Activated naive CD4-positive, alpha-beta T cell treated with anti-CD3 and anti-CD28 coated beads, Interleukin-2, amount 10 ng/mL, durations not matched to agents 7 days and 5 days (primary cell): ENCODE measurements at regions not wholly inside any gene's neighbourhood (a gene's known extent, or its start where the extent isn't known, plus 50 kb on each side); places are given as distances from the start of the nearest gene placed in this dataset.
A peak's percentile ranks its signal among the peaks of the same experiment; 100 is the strongest.

Source experiments
- CTCF ChIA-PET: fragments of 350-600 bp; sonication (Branson Sonifier 250); formaldehyde crosslinking; loops from one replicate; lab custom pipeline; 2021; ENCODE audit warnings: antibody characterized with exemption; lab: Charles Lee
- DNase-seq: peaks from one replicate; pipeline ENCODE4 v3.0.0-alpha.2; 2020
- H3K27ac Mint-ChIP-seq: one replicate; pipeline ENCODE4 v1.8.0; 2021; ENCODE audit warnings: mild to moderate bottlenecking, moderate library complexity, mixed read lengths
- H3K27me3 Mint-ChIP-seq: one replicate; pipeline ENCODE4 v1.8.0; 2021; ENCODE audit warnings: mild to moderate bottlenecking, mixed read lengths
- H3K36me3 Mint-ChIP-seq: one replicate; pipeline ENCODE4 v1.8.0; 2021; ENCODE audit warnings: mixed read lengths
- H3K4me1 Mint-ChIP-seq: one replicate; pipeline ENCODE4 v1.8.0; 2021; ENCODE audit warnings: mixed read lengths
- H3K4me3 Mint-ChIP-seq: one replicate; pipeline ENCODE4 v1.8.0; 2021; ENCODE audit warnings: mild to moderate bottlenecking, moderate library complexity, mixed read lengths
- H3K9me3 Mint-ChIP-seq: one replicate; pipeline ENCODE4 v1.8.0; 2021; ENCODE audit warnings: mixed read lengths

DNA sequence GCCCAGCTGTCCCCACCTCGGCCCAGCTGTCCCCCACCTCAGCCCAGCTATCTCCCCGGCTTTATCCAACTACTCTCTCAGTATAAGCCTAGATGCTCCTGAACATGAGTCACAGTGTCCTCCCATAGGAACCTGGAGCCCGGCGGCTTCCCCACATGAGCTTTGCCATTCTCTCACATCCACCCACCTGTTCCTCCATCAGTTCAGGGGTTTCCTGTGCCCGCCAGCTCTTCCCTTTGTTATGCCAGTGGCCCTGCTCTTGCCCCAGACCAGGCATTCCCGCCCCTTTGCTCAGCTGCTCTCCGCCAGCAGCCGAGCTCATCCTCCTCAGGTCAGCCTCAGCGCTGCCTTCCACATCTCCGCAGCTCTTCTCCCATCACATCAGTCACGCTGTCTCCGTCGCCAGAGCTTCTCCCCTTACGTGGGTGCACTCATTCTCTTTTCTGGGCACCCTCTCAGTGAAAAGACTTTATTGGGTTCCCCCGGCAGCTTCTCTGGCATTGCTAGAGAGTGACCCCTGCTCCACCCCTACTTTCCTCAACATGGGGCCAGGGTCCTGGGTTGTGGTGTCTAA, 89.5 kb upstream of the CSF3R start:
- Mint-ChIP-seq H3K9me3 (no peaks in the 10 kb centered on the region), H3K27me3 (peaks cover 34% of the 10 kb centered on the region), H3K4me1 (no peaks in the 10 kb centered on the region), H3K4me3 (no peak overlapping the region), H3K27ac (no peak overlapping the region), H3K36me3 (no peaks in the 10 kb centered on the region)
- peak; percentile 15 for DNase-seq
- CTCF ChIA-PET, result interaction anchor here (0.9 to 1.7 kb wide), 2 partner anchors 9 to 146 kb away, joined by 3 to 4 read pairs; no protein-coding TSS in a partner anchor

DNA sequence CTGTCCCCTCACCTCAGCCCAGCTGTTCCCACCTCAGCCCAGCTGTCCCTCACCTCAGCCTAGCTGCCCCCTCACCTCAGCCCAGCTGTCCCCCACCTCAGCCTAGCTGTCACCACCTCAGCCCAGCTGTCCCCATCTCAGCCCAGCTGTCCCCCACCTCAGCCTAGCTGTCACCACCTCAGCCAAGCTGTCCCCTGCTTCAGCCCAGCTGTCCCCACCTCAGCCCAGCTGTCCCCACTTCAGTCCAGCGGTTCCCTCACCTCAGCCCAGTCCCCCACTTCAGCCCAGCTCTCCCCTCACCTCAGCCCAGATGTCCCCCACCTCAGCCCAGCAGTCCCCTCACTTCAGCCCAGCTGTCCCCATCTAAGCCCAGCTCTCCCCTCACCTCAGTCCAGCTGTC, 88.4 kb upstream of the CSF3R start:
- Mint-ChIP-seq H3K36me3 (no peaks in the 10 kb centered on the region), H3K27ac (no peak overlapping the region), H3K4me1 (no peaks in the 10 kb centered on the region), H3K9me3 (no peaks in the 10 kb centered on the region), H3K4me3 (no peak overlapping the region), H3K27me3 (peaks cover 32% of the 10 kb centered on the region)
- DNase-seq, result peak; percentile 6
- CTCF ChIA-PET, result interaction anchor here (1.7 kb wide), 1 partner anchor 10 kb away, joined by 4 read pairs; no protein-coding TSS in a partner anchor

DNA sequence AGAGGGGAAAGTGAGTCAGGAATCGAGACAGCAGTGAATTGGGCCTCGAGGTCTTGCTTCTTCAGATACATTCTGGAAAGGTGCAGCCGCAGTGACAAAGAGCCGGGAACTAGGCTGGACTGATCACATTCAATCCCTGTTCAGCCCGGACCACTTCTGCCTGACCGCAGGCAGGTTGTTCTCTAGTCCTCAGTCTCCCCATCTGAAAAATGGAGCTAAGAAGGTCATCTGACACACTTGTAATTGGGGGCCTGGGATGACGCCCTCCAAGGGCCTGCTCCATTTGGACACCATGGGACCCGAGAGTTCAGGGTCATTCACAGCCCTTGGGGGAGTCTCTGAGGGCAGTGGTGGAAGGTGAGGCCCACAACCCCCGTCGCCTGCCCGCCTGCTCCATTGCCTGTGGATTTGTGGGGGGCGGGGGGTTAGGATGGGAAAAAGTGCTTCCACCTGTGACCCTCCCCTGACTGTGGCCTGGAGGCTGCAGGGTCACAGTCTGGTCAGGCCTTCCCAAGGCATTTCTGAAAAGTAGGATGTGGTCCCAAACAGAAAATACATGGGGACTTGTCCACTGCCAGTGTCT, 87.9 kb upstream of the CSF3R start:
- CTCF ChIA-PET, result interaction anchor here (1.7 kb wide), 1 partner anchor 11 kb away, joined by 4 read pairs; no protein-coding TSS in a partner anchor
- peaks cover 27% of the 10 kb centered on the region for H3K27me3 Mint-ChIP-seq

DNA sequence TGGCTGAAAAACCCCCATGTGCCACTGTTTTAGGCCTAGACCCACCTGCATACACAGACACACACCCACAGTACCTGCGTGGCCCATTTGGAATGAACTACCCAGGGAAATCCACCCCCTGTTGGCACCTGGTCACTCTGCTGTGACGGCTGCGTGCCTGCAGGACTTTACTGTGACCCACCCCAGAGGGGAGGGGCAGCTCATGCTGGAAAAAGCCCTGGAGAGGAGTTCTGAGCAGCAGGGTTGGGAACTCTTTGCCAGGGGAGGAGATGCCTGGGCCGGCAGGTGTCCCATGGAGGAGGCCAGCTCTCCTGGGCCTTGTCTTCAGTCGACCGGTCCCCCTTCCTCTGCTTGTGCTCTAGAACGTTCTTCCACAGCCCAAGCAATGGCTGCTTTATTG, 87.3 kb upstream of the CSF3R start:
- Mint-ChIP-seq H3K4me3 (no peak overlapping the region), H3K27ac (no peak overlapping the region), H3K27me3 (peaks cover 23% of the 10 kb centered on the region), H3K9me3 (no peaks in the 10 kb centered on the region), H3K4me1 (no peaks in the 10 kb centered on the region), H3K36me3 (no peaks in the 10 kb centered on the region)
- peak; percentile 15 for DNase-seq
- CTCF ChIA-PET, result no interaction called here

More for the DNA sequence above, 87.9 kb upstream of the CSF3R start:
- H3K4me1 Mint-ChIP-seq, result no peaks in the 10 kb centered on the region
- H3K9me3 Mint-ChIP-seq, result no peaks in the 10 kb centered on the region
- H3K4me3 Mint-ChIP-seq, result no peak overlapping the region
- H3K36me3 Mint-ChIP-seq, result no peaks in the 10 kb centered on the region
- no peak overlapping the region for H3K27ac Mint-ChIP-seq
- peak; percentile 7 for DNase-seq

DNA sequence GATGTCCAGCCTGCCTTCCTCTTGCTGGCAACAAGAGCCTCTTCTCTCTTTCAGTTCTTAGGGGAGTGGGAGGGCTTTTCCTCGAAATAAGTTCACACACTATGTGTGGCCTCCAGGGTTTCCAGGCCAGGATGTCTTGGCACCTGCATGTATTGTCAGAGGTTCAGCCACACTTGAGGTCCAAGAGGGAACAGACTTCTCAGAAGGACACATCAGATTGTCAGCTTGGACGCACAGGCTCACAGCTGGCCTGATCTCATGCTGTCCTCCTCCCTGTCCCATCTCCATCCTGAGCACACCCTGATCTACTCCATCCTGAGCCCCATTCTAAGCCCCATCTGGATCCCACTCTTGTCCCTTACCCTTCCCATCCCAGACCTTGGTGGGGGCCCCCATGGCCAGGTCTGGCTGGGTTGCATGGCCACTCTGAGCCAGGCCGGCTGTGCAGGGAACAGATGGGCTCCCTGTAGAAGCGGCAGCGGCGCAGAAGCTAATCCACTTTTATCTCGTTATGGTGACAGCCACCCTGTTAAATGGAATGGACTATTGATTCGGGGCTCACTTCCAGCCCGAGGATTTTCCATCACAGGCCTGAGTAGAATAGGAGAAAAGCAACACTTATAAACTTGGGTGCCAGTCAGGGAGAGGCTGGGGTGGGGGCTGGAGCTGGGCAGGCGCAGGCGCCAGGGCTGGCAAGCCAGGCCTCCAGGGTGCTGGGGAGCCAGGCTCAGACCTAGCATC, 85.1 kb upstream of the CSF3R start:
- peak; percentile 14 for DNase-seq
- Mint-ChIP-seq H3K27ac (no peak overlapping the region), H3K4me1 (no peaks in the 10 kb centered on the region), H3K4me3 (no peak overlapping the region), H3K36me3 (no peaks in the 10 kb centered on the region), H3K9me3 (no peaks in the 10 kb centered on the region), H3K27me3 (peaks cover 16% of the 10 kb centered on the region)
- CTCF ChIA-PET, result no interaction called here

DNA sequence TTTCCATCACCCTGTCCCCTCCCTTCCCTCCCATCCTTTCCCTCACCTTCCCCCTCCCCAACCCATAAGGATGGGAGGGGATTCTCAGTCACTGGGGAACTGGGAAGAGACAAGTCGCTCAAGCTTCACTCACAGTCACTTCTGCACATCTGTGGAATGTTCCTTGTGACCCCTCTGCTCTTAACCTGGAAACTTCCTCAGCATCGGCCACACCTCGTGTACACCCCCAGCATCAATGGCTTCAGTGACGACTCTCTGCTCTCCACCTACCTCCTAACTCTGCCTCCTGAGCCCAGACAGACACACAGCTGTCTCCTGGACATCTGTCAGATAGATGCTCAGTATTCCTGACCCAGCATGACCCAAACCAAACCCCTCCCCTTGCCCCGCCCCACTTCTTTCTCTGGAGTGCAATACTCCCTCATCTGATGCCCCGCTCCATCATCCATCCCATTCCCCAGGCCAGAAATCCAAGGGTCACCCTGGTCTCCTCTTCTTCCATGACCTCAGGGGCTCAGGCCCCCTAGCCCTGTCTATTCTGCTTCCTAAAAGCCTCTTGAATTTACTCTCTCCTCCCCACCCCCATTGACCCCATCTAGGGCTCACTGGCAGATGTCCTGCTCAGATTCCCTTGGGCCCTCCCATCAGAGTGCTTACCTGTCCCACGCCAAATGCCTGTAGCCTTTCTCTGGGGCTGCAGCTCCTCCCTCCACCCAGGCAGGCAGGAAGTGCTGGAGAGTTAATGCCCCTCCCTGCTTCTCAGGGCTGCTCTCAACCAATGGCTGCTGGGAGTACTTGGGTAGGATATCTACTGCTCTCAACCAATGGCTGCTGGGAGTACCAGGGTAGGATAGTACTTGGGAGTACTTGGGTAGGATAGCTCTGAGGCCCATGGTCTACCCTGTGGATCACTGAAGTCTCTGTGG, 83.1 kb upstream of the CSF3R start:
- no peaks in the 10 kb centered on the region for H3K9me3 Mint-ChIP-seq

DNA sequence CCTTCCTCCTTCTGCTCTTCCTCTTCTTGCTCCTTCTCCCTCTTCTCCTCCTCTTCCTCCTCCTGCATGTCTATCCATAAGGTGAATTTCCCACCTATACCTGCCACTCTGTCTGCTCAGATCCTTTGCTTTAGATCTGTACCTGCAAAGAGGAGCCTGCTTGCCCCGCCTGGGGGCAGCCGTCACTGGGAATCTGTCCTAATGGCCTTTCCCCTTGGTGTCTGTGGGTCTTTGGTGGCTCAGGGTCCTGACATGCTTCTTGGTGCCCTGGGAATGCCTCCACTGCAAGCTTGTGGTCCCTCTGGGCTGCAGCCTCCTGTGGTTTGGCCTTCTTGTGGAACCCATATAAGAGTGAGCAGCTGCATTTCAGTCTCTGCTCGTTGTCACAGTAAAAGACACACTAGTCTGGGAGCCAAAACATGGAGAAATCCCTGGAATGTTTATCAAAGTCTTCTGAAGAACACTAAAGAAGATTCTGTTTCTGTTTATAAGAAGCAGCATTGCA, 79.5 kb upstream of the CSF3R start:
- Mint-ChIP-seq H3K9me3 (no peaks in the 10 kb centered on the region), H3K4me1 (no peaks in the 10 kb centered on the region), H3K27me3 (peaks cover 21% of the 10 kb centered on the region), H3K4me3 (no peak overlapping the region), H3K36me3 (no peaks in the 10 kb centered on the region), H3K27ac (no peak overlapping the region)
- CTCF ChIA-PET, result no interaction called here
- DNase-seq, result no peak

More for the DNA sequence above, 83.1 kb upstream of the CSF3R start:
- peaks cover 12% of the 10 kb centered on the region for H3K27me3 Mint-ChIP-seq
- no peaks in the 10 kb centered on the region for H3K36me3 Mint-ChIP-seq
- CTCF ChIA-PET, result interaction anchor here (0.6 to 1.8 kb wide), 2 partner anchors 10 to 12 kb away, joined by 3 to 5 read pairs; no protein-coding TSS in a partner anchor
- DNase-seq, result peak; percentile 19
- H3K4me1 Mint-ChIP-seq, result no peaks in the 10 kb centered on the region
- no peak overlapping the region for H3K4me3 Mint-ChIP-seq
- no peak overlapping the region for H3K27ac Mint-ChIP-seq

DNA sequence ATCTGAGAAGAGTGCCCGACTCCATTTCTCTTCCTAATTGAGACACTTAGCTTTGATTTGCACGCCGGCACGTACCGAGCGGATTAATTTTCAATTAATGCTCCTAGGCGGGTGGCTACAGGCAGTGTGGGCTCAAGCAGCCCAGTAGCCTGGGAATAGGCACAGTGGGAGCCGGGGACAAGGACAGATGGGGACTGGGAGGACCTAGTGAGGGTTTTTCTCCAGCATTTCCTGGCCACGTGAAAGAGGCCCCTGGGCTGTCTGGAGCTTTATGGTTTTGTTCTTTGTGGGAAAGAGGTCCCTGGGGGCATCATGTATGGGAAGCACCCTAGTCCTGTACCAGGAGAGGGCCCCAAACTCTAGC, 78.6 kb upstream of the CSF3R start:
- no peaks in the 10 kb centered on the region for H3K36me3 Mint-ChIP-seq
- H3K27ac Mint-ChIP-seq, result no peak overlapping the region
- no peak overlapping the region for H3K4me3 Mint-ChIP-seq
- H3K4me1 Mint-ChIP-seq, result no peaks in the 10 kb centered on the region
- H3K27me3 Mint-ChIP-seq, result peaks cover 25% of the 10 kb centered on the region
- no peak for DNase-seq
- H3K9me3 Mint-ChIP-seq, result no peaks in the 10 kb centered on the region
- CTCF ChIA-PET, result no interaction called here

DNA sequence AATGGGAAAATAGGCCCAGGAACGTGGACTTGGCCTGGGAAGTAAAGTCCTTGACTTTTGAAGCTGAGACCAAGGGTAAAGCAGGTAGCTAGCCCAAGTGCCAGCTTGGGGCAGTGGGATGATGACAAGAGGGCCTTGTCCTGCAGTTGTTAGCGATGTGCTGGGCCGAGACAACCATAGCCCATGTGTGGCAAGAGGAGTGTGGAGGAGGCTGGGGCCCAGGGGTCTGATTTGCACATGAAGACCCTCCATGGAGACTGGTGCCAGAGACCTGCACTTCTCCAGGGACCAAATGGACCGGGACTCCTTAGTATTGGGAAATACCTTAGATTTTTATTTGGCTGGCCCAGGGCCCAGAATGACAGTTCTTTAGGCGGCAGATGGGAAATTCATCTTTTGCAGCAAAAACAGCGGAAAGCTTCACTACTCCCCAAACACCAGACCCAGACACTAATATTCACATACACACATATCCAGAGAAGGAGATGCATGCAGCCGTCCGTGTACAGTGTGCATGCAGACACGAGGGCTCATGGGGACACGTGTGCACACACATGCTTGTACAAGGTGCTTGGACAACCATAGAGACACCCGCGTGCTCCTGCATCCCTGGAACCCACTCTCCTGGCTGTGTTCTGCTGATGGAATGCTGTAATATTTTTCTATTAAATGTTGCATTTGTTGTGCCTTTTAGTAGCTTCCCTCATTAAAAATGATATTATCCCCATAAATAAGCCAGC, 78.1 kb upstream of the CSF3R start:
- H3K36me3 Mint-ChIP-seq, result no peaks in the 10 kb centered on the region
- DNase-seq, result no peak
- H3K9me3 Mint-ChIP-seq, result no peaks in the 10 kb centered on the region
- CTCF ChIA-PET, result no interaction called here
- H3K27ac Mint-ChIP-seq, result no peak overlapping the region
- peaks cover 30% of the 10 kb centered on the region for H3K27me3 Mint-ChIP-seq
- H3K4me1 Mint-ChIP-seq, result no peaks in the 10 kb centered on the region
- H3K4me3 Mint-ChIP-seq, result no peak overlapping the region

DNA sequence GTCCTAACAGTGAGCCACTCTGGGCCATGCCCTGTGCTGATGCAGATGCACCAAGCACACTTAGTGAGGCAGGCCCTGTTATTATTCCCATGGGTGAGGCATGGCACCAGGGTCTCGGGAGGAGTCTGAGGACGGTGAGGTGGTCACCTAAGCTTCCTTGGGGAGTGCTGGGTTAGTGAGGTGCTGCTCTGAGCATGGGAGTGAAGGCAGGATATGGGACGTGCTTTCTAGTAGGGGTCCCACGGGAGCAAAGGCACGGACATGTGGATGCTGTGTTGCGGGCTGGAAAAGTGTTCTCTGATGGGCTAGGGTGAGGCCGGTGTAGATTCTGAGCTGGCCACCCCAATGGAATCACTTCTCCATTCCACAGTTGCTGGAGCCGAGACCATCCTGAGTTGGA, 77.5 kb upstream of the CSF3R start:
- H3K9me3 Mint-ChIP-seq, result no peaks in the 10 kb centered on the region
- CTCF ChIA-PET, result no interaction called here
- peaks cover 36% of the 10 kb centered on the region for H3K27me3 Mint-ChIP-seq
- H3K36me3 Mint-ChIP-seq, result no peaks in the 10 kb centered on the region
- no peak for DNase-seq
- no peaks in the 10 kb centered on the region for H3K4me1 Mint-ChIP-seq
- H3K4me3 Mint-ChIP-seq, result no peak overlapping the region
- no peak overlapping the region for H3K27ac Mint-ChIP-seq

DNA sequence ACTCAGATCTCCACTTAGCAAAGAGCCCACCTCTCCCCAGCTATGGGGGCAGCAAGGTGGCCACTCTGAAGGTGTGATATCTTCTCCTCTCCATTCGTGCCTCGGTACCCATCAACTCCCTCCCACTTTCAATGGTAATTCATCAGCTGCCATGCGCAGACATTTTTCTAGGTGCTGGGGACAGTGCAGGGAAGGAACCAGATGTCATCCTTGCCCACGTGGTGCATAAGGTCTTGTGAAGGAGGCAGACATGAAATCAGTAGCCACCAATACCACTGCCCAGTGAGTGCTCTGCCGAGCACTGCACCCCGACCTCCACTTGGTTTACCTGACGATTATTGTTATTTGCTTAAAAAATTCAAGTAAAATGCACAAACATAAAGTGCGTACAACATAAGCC, 76.3 kb upstream of the CSF3R start:
- DNase-seq, result no peak
- no peak overlapping the region for H3K4me3 Mint-ChIP-seq
- H3K27ac Mint-ChIP-seq, result no peak overlapping the region
- H3K4me1 Mint-ChIP-seq, result no peaks in the 10 kb centered on the region
- H3K27me3 Mint-ChIP-seq, result peaks cover 47% of the 10 kb centered on the region
- H3K9me3 Mint-ChIP-seq, result no peaks in the 10 kb centered on the region
- CTCF ChIA-PET, result no interaction called here
- no peaks in the 10 kb centered on the region for H3K36me3 Mint-ChIP-seq

DNA sequence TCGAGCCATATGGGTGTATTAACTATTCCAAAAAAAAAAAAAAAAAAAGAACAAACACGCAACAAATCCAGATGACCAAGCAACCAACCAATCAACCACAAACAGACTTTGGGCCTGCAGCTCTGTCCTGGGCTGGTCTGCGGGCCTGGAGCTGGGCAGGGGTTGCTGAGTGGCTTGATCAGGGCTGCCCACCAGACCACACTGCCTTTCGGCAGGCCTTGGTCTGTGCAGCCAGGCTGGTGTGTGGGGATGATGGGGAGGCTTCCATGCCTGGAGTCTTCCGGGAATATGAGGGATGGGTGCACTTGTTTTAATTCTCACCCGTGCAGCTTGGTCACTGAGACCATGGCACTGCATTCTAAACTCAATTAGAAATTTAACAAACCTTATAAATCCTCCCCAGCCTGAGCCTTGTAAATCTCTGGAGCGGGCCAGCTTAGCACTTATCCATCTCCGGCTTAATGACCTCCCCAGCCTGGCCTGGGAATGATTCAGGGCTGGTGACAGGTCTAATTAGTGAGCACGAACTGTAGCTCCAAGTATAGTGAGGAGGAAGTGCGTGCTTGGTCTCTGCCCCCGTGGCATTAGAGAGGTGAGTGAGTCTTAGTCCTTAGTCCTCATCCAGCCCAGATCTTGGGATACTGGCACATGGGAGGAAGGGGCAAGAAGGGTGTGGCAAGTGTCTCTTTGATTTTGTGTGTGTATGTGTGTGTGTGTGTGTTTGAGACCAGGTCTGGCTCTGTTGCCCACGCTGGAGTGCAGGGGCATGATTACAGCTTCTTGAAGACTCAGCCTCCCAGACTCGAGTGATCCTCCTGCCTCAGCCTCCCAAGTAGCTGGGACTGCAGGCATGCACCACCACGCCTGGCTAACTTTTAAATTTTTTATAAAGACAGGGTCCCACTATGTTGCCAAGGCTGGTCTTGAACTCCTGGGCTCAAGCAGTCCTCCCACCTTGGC, 74.6 kb upstream of the CSF3R start:
- CTCF ChIA-PET, result interaction anchor here (1.2 to 3.0 kb wide), 2 partner anchors 17 to 19 kb away, joined by 3 to 8 read pairs; no protein-coding TSS in a partner anchor
- H3K27me3 Mint-ChIP-seq, result peaks cover 55% of the 10 kb centered on the region

More for the DNA sequence above, 74.6 kb upstream of the CSF3R start:
- no peaks in the 10 kb centered on the region for H3K9me3 Mint-ChIP-seq
- no peak overlapping the region for H3K27ac Mint-ChIP-seq
- no peak overlapping the region for H3K4me3 Mint-ChIP-seq
- no peak for DNase-seq
- no peaks in the 10 kb centered on the region for H3K36me3 Mint-ChIP-seq
- H3K4me1 Mint-ChIP-seq, result no peaks in the 10 kb centered on the region
